ENCODE measurements at regions not wholly inside any gene's neighbourhood (a gene's known extent, or its start where the extent isn't known, plus 50 kb on each side); places are given as distances from the start of the nearest gene placed in this dataset.
"Not testable (repeated sequence)": the region's sequence is repeated elsewhere in the genome, so short reads cannot be mapped to it uniquely, and the experiment has no call there.

- DNase-seq = no peak
Observed at GRCh38 chr11:100584201-100584985, 102.7 kb upstream of the ARHGAP42 start.

GRCh38 chr11:100585728-100586127 is 101.4 kb upstream of the ARHGAP42 start:
- no peak for DNase-seq

- no peak for DNase-seq
Observed at GRCh38 chr11:100586361-100587101, 100.6 kb upstream of the ARHGAP42 start.

GRCh38 chr11:100592619-100593260 is 94.3 kb upstream of the ARHGAP42 start:
- peak; percentile 53 for DNase-seq

- peak; percentile 82 for DNase-seq
Observed at GRCh38 chr11:100593291-100593690, 93.8 kb upstream of the ARHGAP42 start.

- DNase-seq = no peak
Observed at GRCh38 chr11:100594320-100594719, 92.8 kb upstream of the ARHGAP42 start.

GRCh38 chr11:100600941-100601340 is 86.1 kb upstream of the ARHGAP42 start:
- DNase-seq = no peak

- DNase-seq = no peak
Observed at GRCh38 chr11:100602716-100603115, 84.4 kb upstream of the ARHGAP42 start.

- DNase-seq = not testable (repeated sequence)
Observed at GRCh38 chr11:100607761-100608160, 79.3 kb upstream of the ARHGAP42 start.

- DNase-seq = no peak
Observed at GRCh38 chr11:100612766-100613165, 74.3 kb upstream of the ARHGAP42 start.

GRCh38 chr11:100618914-100619313 is 68.2 kb upstream of the ARHGAP42 start:
- no peak for DNase-seq

GRCh38 chr11:100619484-100619883 is 67.6 kb upstream of the ARHGAP42 start:
- no peak for DNase-seq

GRCh38 chr11:100622404-100622803 is 64.7 kb upstream of the ARHGAP42 start:
- no peak for DNase-seq

GRCh38 chr11:100624346-100624745 is 62.7 kb upstream of the ARHGAP42 start:
- no peak for DNase-seq

- no peak for DNase-seq
Observed at GRCh38 chr11:100625041-100625440, 62.0 kb upstream of the ARHGAP42 start.

- no peak for DNase-seq
Observed at GRCh38 chr11:100629671-100630070, 57.4 kb upstream of the ARHGAP42 start.

GRCh38 chr11:100630898-100631297 is 56.2 kb upstream of the ARHGAP42 start:
- DNase-seq = no peak

- no peak for DNase-seq
Observed at GRCh38 chr11:100631316-100631715, 55.8 kb upstream of the ARHGAP42 start.

GRCh38 chr11:100632941-100633452 is 54.1 kb upstream of the ARHGAP42 start:
- DNase-seq = no peak

- DNase-seq = no peak
Observed at GRCh38 chr11:100635194-100635593, 51.9 kb upstream of the ARHGAP42 start.

- no peak for DNase-seq
Observed at GRCh38 chr11:100636536-100636935, 50.6 kb upstream of the ARHGAP42 start.

Data from NCI-H2171 (cell line).